ENCODE measurements at regions not wholly inside any gene's neighbourhood (a gene's known extent, or its start where the extent isn't known, plus 50 kb on each side); places are given as distances from the start of the nearest gene placed in this dataset.

GRCh38 chr16:85539084-85539483, 74.0 kb upstream of the GSE1 start:
- no peak for TF ChIP-seq CTCF (IDR thresholded peaks at IDR 0.05; ENCODE audit: extremely low read depth, insufficient read depth, missing control alignments)
- no peak for DNase-seq (ENCODE audit: low spot score)
- in situ Hi-C loops (cut with MboI; ENCODE audit: low pct_unique_long_range_greater_than_20kb, low sequenced_read_pairs, unreplicated experiment): no loop called here

- no peak for TF ChIP-seq CTCF (IDR thresholded peaks at IDR 0.05; ENCODE audit: extremely low read depth, insufficient read depth, missing control alignments)
- in situ Hi-C loops (cut with MboI; ENCODE audit: low pct_unique_long_range_greater_than_20kb, low sequenced_read_pairs, unreplicated experiment): no loop called here
- no peak for DNase-seq (ENCODE audit: low spot score)
Observed at GRCh38 chr16:85539629-85540291, 73.4 kb upstream of the GSE1 start.

- in situ Hi-C loops (cut with MboI; ENCODE audit: low pct_unique_long_range_greater_than_20kb, low sequenced_read_pairs, unreplicated experiment): no loop called here
- TF ChIP-seq CTCF (IDR thresholded peaks at IDR 0.05; ENCODE audit: extremely low read depth, insufficient read depth, missing control alignments): no peak
- DNase-seq (ENCODE audit: low spot score): no peak
Observed at GRCh38 chr16:85541181-85541580, 71.9 kb upstream of the GSE1 start.

GRCh38 chr16:85541619-85541979, 71.5 kb upstream of the GSE1 start:
- no peak for DNase-seq (ENCODE audit: low spot score)
- in situ Hi-C loops (cut with MboI; ENCODE audit: low pct_unique_long_range_greater_than_20kb, low sequenced_read_pairs, unreplicated experiment): no loop called here

GRCh38 chr16:85541980-85542900, 70.9 kb upstream of the GSE1 start:
- in situ Hi-C loops (cut with MboI; ENCODE audit: low pct_unique_long_range_greater_than_20kb, low sequenced_read_pairs, unreplicated experiment): no loop called here
- TF ChIP-seq CTCF (IDR thresholded peaks at IDR 0.05; ENCODE audit: extremely low read depth, insufficient read depth, missing control alignments): no peak
- DNase-seq (ENCODE audit: low spot score): no peak

More at GRCh38 chr16:85541619-85541979, 71.5 kb upstream of the GSE1 start:
- TF ChIP-seq CTCF (IDR thresholded peaks at IDR 0.05; ENCODE audit: extremely low read depth, insufficient read depth, missing control alignments): no peak

- in situ Hi-C loops (cut with MboI; ENCODE audit: low pct_unique_long_range_greater_than_20kb, low sequenced_read_pairs, unreplicated experiment): no loop called here
- TF ChIP-seq CTCF (IDR thresholded peaks at IDR 0.05; ENCODE audit: extremely low read depth, insufficient read depth, missing control alignments): no peak
- DNase-seq (ENCODE audit: low spot score): no peak
Observed at GRCh38 chr16:85543536-85543935, 69.6 kb upstream of the GSE1 start.
